H1 (cell line): ENCODE measurements at regions not wholly inside any gene's neighbourhood (a gene's known extent, or its start where the extent isn't known, plus 50 kb on each side); places are given as distances from the start of the nearest gene placed in this dataset.

Source experiments
- CTCF ChIA-PET: fragments of 300-600 bp; sonication (Branson Sonifier 250); formaldehyde crosslinking; loops from one replicate; lab custom pipeline; 2021; ENCODE audit not compliant: partially characterized antibody; lab: Charles Lee
- POLR2A ChIA-PET: fragments of 300-600 bp; sonication (Branson Sonifier 250); formaldehyde crosslinking; loops from one replicate; lab custom pipeline; 2021; ENCODE audit warnings: inconsistent platforms; ENCODE audit not compliant: partially characterized antibody; lab: Charles Lee
- DNase-seq, 2 experiments: peaks; one replicate each; pipeline versions ENCODE4 v3.0.0 to v3.0.0-alpha.2; 2010 to 2022; ENCODE audit warnings: low spot score in 2 of 2, low read depth in 1 of 2, mixed read lengths in 1 of 2
- FAIRE-seq: peaks from 2 replicates; lab custom pipeline; 2011; peaks lifted over from hg19 to GRCh38; lab: Jason Lieb, UNC
- H2AFZ ChIP-seq: 2 replicates; pipeline ENCODE4 v1.8.1; 2012; ENCODE audit warnings: low read length, inconsistent platforms
- H2AK5ac ChIP-seq: 2 replicates; pipeline ENCODE4 v1.6.1; 2013; ENCODE audit warnings: low read depth, low read length
- H2BK120ac ChIP-seq: replicated peaks from 2 replicates; pipeline ENCODE3; 2013; ENCODE audit warnings: low read depth, low read length, inconsistent platforms
- H2BK12ac ChIP-seq: 2 replicates; pipeline ENCODE4 v1.6.1; 2013; ENCODE audit warnings: low read depth, low read length
- H2BK15ac ChIP-seq: 2 replicates; pipeline ENCODE4 v1.6.1; 2013; ENCODE audit warnings: low read length
- H2BK20ac ChIP-seq: 2 replicates; pipeline ENCODE4 v1.6.1; 2013; ENCODE audit warnings: low read length
- H2BK5ac ChIP-seq: 2 replicates; pipeline ENCODE4 v1.6.1; 2013; ENCODE audit warnings: low read depth, low read length
- H3K14ac ChIP-seq: 2 replicates; pipeline ENCODE4 v1.6.1; 2013; ENCODE audit warnings: inconsistent platforms; ENCODE audit not compliant: insufficient read length
- H3K18ac ChIP-seq: 2 replicates; pipeline ENCODE4 v1.6.1; 2013; ENCODE audit warnings: low read length; ENCODE audit errors: extremely low read depth
- H3K23ac ChIP-seq: 2 replicates; pipeline ENCODE4 v1.6.1; 2013; ENCODE audit warnings: inconsistent platforms; ENCODE audit not compliant: insufficient read length
- H3K23me2 ChIP-seq: 2 replicates; pipeline ENCODE4 v1.6.1; 2013; ENCODE audit warnings: low read depth, low read length
- H3K27ac ChIP-seq: 2 replicates; pipeline ENCODE4 v1.6.1; 2011; ENCODE audit warnings: low read depth, low read length, inconsistent platforms
- H3K27me3 ChIP-seq, 4 experiments: replicated peaks in 1 of 4; 1 replicate in 1 of 4; 2 replicates in 3 of 4; pipeline versions ENCODE4 v1.6.1 to v1.8.1; 2011 to 2013; ENCODE audit warnings: low read length in 3 of 4, mild to moderate bottlenecking in 3 of 4, inconsistent platforms in 2 of 4, mixed read lengths in 2 of 4, moderate library complexity in 1 of 4; ENCODE audit not compliant: control insufficient read depth in 3 of 4, insufficient read depth in 3 of 4; ENCODE audit errors: extremely low read depth in 1 of 4
- H3K36me3 ChIP-seq, 4 experiments: 2 replicates each; pipeline versions ENCODE4 v1.6.1 to v1.8.1; 2011 to 2013; ENCODE audit warnings: mild to moderate bottlenecking in 4 of 4, low read length in 3 of 4, moderate library complexity in 2 of 4, control low read depth in 1 of 4, inconsistent platforms in 1 of 4; ENCODE audit not compliant: insufficient read depth in 4 of 4, control insufficient read depth in 2 of 4
- H3K4ac ChIP-seq: replicated peaks from 2 replicates; pipeline ENCODE3; 2013; ENCODE audit warnings: low read length, low read depth, mixed read lengths, inconsistent platforms; ENCODE audit not compliant: insufficient read length
- H3K4me1 ChIP-seq, 4 experiments: replicated peaks in 1 of 4; 1 replicate in 1 of 4; 2 replicates in 3 of 4; pipeline versions ENCODE4 v1.6.1 to v1.8.1; 2011 to 2013; ENCODE audit warnings: low read length in 3 of 4, inconsistent platforms in 2 of 4, mixed read lengths in 1 of 4; ENCODE audit not compliant: insufficient read depth in 4 of 4, control insufficient read depth in 3 of 4
- H3K4me2 ChIP-seq, 2 experiments: 2 replicates each; pipeline versions ENCODE4 v1.6.1 to v1.8.1; 2011 to 2013; ENCODE audit warnings: low read depth in 2 of 2, low read length in 2 of 2, control low read depth in 1 of 2, inconsistent platforms in 1 of 2, mild to moderate bottlenecking in 1 of 2; ENCODE audit not compliant: insufficient read depth in 1 of 2
- H3K4me3 ChIP-seq, 4 experiments: fragments of 200-600, 300-600 bp in 1 of 4; sonication (generic), shearing (Covaris generic), sonication (Bioruptor Twin) in 1 of 4; 2 replicates each; pipeline versions ENCODE4 v1.5.1 to v1.8.1; 2011 to 2016; ENCODE audit warnings: low read length in 4 of 4, low read depth in 3 of 4, control low read depth in 2 of 4, inconsistent platforms in 2 of 4, mild to moderate bottlenecking in 2 of 4, mixed read lengths in 1 of 4, moderate library complexity in 1 of 4; ENCODE audit not compliant: insufficient read depth in 2 of 4; ENCODE audit errors: extremely low read depth in 1 of 4
- H3K56ac ChIP-seq: replicated peaks from 2 replicates; pipeline ENCODE3; 2013; ENCODE audit warnings: low read depth, mild to moderate bottlenecking, mixed read lengths, low read length, inconsistent platforms; ENCODE audit not compliant: insufficient read length
- H3K79me1 ChIP-seq: 2 replicates; pipeline ENCODE4 v1.6.1; 2013; ENCODE audit warnings: low read depth, low read length, control low read depth
- H3K79me2 ChIP-seq, 2 experiments: 2 replicates each; pipeline versions ENCODE4 v1.6.1 to v1.8.1; 2012 to 2013; ENCODE audit warnings: low read length in 2 of 2, mild to moderate bottlenecking in 2 of 2, inconsistent platforms in 1 of 2; ENCODE audit not compliant: insufficient read depth in 2 of 2, control insufficient read depth in 1 of 2
- H3K9ac ChIP-seq, 4 experiments: replicated peaks in 1 of 4; 1 replicate in 1 of 4; 2 replicates in 3 of 4; pipeline versions ENCODE4 v1.6.1 to v1.8.1; 2011 to 2013; ENCODE audit warnings: low read depth in 3 of 4, low read length in 3 of 4, control low read depth in 2 of 4, mild to moderate bottlenecking in 2 of 4, moderate library complexity in 2 of 4, inconsistent platforms in 1 of 4; ENCODE audit errors: extremely low read depth in 1 of 4
- H3K9me3 ChIP-seq, 2 experiments: 2 replicates each; pipeline versions ENCODE4 v1.6.1 to v1.8.1; 2012 to 2013; ENCODE audit warnings: mild to moderate bottlenecking in 2 of 2, moderate library complexity in 2 of 2, control low read depth in 1 of 2, inconsistent platforms in 1 of 2, low read depth in 1 of 2, low read length in 1 of 2, mixed read lengths in 1 of 2; ENCODE audit not compliant: insufficient read depth in 2 of 2
- H4K20me1 ChIP-seq, 2 experiments: replicated peaks in 1 of 2; 2 replicates each; pipeline versions ENCODE3 to v1.8.1; 2011 to 2013; ENCODE audit warnings: inconsistent platforms in 2 of 2, low read length in 2 of 2, mild to moderate bottlenecking in 1 of 2; ENCODE audit not compliant: insufficient read depth in 2 of 2, control insufficient read depth in 1 of 2
- H4K5ac ChIP-seq: 2 replicates; pipeline ENCODE4 v1.6.1; 2013; ENCODE audit warnings: low read length, low read depth, mixed read lengths, inconsistent platforms; ENCODE audit not compliant: insufficient read length
- H4K8ac ChIP-seq: 2 replicates; pipeline ENCODE4 v1.8.0; 2013; ENCODE audit warnings: mild to moderate bottlenecking, moderate library complexity, low read length, inconsistent platforms; ENCODE audit not compliant: insufficient read depth; ENCODE audit errors: extremely low read depth
- H4K91ac ChIP-seq: replicated peaks from 2 replicates; pipeline ENCODE3; 2013; ENCODE audit warnings: low read length, mixed read lengths, inconsistent platforms; ENCODE audit not compliant: insufficient read length
- BRCA1 ChIP-seq: IDR thresholded peaks from 2 replicates; pipeline ENCODE4 v1.6.1; 2012; ENCODE audit warnings: low read depth, low read length, improper control_type of control experiment
- CHD2 ChIP-seq: IDR thresholded peaks from 2 replicates; pipeline ENCODE4 v1.6.1; 2012; ENCODE audit warnings: low read length, improper control_type of control experiment
- KDM1A ChIP-seq: fragments of 200-600, 300-600 bp; sonication (generic); IDR thresholded peaks from 2 replicates; pipeline ENCODE4 v1.7.1; 2016; ENCODE audit warnings: mild to moderate bottlenecking, low read length, borderline replicate concordance
- NANOG ChIP-seq: IDR thresholded peaks from 2 replicates; pipeline ENCODE4 v1.6.1; 2011; ENCODE audit warnings: low read length, low read depth, mild to moderate bottlenecking, inconsistent platforms; ENCODE audit not compliant: insufficient read depth, poor library complexity, severe bottlenecking
- NRF1 ChIP-seq: IDR thresholded peaks from 2 replicates; pipeline ENCODE4 v1.6.1; 2011; ENCODE audit warnings: mild to moderate bottlenecking, low read depth, low read length, improper control_type of control experiment
- PHF8 ChIP-seq: fragments of 200-600 bp; sonication (generic); conservative IDR thresholded peaks from 2 replicates; pipeline ENCODE4 v1.7.1; 2012; ENCODE audit warnings: low read depth, mild to moderate bottlenecking, inconsistent platforms, low read length, moderate library complexity
- SP2 ChIP-seq: IDR thresholded peaks from 2 replicates; pipeline ENCODE4 v1.6.1; 2012; ENCODE audit warnings: mild to moderate bottlenecking, low read length, inconsistent platforms
- SRF ChIP-seq: IDR thresholded peaks from 2 replicates; pipeline ENCODE4 v1.6.1; 2011; ENCODE audit warnings: mild to moderate bottlenecking, low read depth, low read length, moderate library complexity
- ZNF274 ChIP-seq: IDR thresholded peaks from 2 replicates; pipeline ENCODE4 v1.7.0; 2012; ENCODE audit warnings: low read length, borderline replicate concordance; ENCODE audit errors: extremely low read depth
- WGBS, 2 experiments: shearing (Covaris generic) in 1 of 2; methylation state at CpG; one replicate each; pipeline versions ENCODE4 v1.1.6 to v1.1.7; 2013 to 2015; ENCODE audit warnings: low lambda C conversion rate in 2 of 2, mixed read lengths in 2 of 2, inconsistent platforms in 1 of 2, low coverage in 1 of 2, missing lambda C conversion rate in 1 of 2; ENCODE audit not compliant: insufficient replicate concordance in 2 of 2, insufficient coverage in 1 of 2, insufficient read length in 1 of 2; ENCODE audit errors: extremely low coverage in 1 of 2, missing lambda C conversion rate in 1 of 2; 5-methylcytosine and 5-hydroxymethylcytosine counted together
- TF ChIP-seq, protein P1 (sequence below): IDR thresholded peaks from 2 replicates; pipeline ENCODE4 v1.6.1; 2011; ENCODE audit warnings: low read depth, mild to moderate bottlenecking, low read length; ENCODE audit not compliant: insufficient read depth

- Histone ChIP-seq H3K27me3 (no peaks in the 10 kb centered on the region), H2BK5ac (no peak overlapping the region), H2AFZ (no peak overlapping the region), H4K91ac (no peak overlapping the region), H3K4ac (no peak overlapping the region), H3K36me3 (no peaks in the 10 kb centered on the region), H3K9me3 (no peaks in the 10 kb centered on the region), H2BK120ac (no peak overlapping the region), H3K18ac (no peak overlapping the region), H3K9ac (no peak overlapping the region), H3K14ac (no peak overlapping the region), H3K79me1 (no peaks in the 10 kb centered on the region), H2BK20ac (no peak overlapping the region), H3K4me1 (peaks cover 0 to 7% (median 0%) of the 10 kb centered on the region in 4 experiments; a peak in 1 of 7 replicates), H3K79me2 (no peaks in the 10 kb centered on the region), H3K4me2 (no peak overlapping the region), H2BK15ac (no peak overlapping the region), H3K27ac (no peak overlapping the region), H3K4me3 (no peak overlapping the region), H3K56ac (no peak overlapping the region), H3K23me2 (no peaks in the 10 kb centered on the region), H4K8ac (no peak overlapping the region), H4K20me1 (no peaks in the 10 kb centered on the region), H2BK12ac (no peak overlapping the region), H4K5ac (no peak overlapping the region), H3K23ac (no peak overlapping the region), H2AK5ac (no peak overlapping the region)
- ChIA-PET CTCF (interaction anchor here (0.5 kb wide), 1 partner anchor 95 kb away, joined by 3 read pairs; no protein-coding TSS in a partner anchor), POLR2A (no interaction called here)
- DNase-seq, result no peak
- WGBS, 2 experiments, result 91% methylated on average over 4 of the region's 4 CpGs; no CpG with 5 or more reads in 1 of the 2 experiments
- no peak for FAIRE-seq
- TF ChIP-seq PHF8 (no peak), ZNF274 (no peak), SP2 (no peak), BRCA1 (no peak), SRF (no peak), KDM1A (no peak), NANOG (no peak), CHD2 (no peak), NRF1 (no peak)
- TF ChIP-seq, protein P1, sequence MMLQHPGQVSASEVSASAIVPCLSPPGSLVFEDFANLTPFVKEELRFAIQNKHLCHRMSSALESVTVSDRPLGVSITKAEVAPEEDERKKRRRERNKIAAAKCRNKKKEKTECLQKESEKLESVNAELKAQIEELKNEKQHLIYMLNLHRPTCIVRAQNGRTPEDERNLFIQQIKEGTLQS, result no peak
Observed at GRCh38 chr9:73597771-73598170, 446.1 kb downstream of the ANXA1 start.
